ENCODE measurements at regions not wholly inside any gene's neighbourhood (a gene's known extent, or its start where the extent isn't known, plus 50 kb on each side); places are given as distances from the start of the nearest gene placed in this dataset.

- no peak for DNase-seq (ENCODE audit: low spot score)
- Mint-ChIP-seq H3K9me3 (no peaks in the 10 kb centered on the region), H3K36me3 (no peaks in the 10 kb centered on the region), H3K27me3 (ENCODE audit: insufficient read depth, low read depth) (no peaks in the 10 kb centered on the region), H3K4me3 (no peak overlapping the region), H3K27ac (peak overlapping the region; percentile 26), H3K4me1 (no peaks in the 10 kb centered on the region)
- Histone ChIP-seq H4K20me1 (ENCODE audit: low read depth) (no peaks in the 10 kb centered on the region), H3K36me3 (no peaks in the 10 kb centered on the region), H3K9me3 (ENCODE audit: low read depth) (no peaks in the 10 kb centered on the region), H3K4me3 (no peak overlapping the region), H3K79me2 (ENCODE audit: low read depth) (no peaks in the 10 kb centered on the region), H3K9ac (no peak overlapping the region), H3K27me3 (no peaks in the 10 kb centered on the region), H3K4me1 (no peaks in the 10 kb centered on the region), H2AFZ (replicated peaks) (no peak overlapping the region), H3K27ac (no peak overlapping the region), H3F3A (ENCODE audit: low read depth) (no peaks in the 10 kb centered on the region), H3K4me2 (no peak overlapping the region)
- TF ChIP-seq EZH2 (IDR thresholded peaks at IDR 0.05) = no peak
- no peak for TF ChIP-seq EZH2phosphoT487 (IDR thresholded peaks at IDR 0.05)
- TF ChIP-seq, protein P1, sequence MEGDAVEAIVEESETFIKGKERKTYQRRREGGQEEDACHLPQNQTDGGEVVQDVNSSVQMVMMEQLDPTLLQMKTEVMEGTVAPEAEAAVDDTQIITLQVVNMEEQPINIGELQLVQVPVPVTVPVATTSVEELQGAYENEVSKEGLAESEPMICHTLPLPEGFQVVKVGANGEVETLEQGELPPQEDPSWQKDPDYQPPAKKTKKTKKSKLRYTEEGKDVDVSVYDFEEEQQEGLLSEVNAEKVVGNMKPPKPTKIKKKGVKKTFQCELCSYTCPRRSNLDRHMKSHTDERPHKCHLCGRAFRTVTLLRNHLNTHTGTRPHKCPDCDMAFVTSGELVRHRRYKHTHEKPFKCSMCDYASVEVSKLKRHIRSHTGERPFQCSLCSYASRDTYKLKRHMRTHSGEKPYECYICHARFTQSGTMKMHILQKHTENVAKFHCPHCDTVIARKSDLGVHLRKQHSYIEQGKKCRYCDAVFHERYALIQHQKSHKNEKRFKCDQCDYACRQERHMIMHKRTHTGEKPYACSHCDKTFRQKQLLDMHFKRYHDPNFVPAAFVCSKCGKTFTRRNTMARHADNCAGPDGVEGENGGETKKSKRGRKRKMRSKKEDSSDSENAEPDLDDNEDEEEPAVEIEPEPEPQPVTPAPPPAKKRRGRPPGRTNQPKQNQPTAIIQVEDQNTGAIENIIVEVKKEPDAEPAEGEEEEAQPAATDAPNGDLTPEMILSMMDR (IDR thresholded peaks at IDR 0.05) = no peak
Observed at GRCh38 chr10:62517252-62517651, 143.1 kb downstream of the ZNF365 start.

DNA sequence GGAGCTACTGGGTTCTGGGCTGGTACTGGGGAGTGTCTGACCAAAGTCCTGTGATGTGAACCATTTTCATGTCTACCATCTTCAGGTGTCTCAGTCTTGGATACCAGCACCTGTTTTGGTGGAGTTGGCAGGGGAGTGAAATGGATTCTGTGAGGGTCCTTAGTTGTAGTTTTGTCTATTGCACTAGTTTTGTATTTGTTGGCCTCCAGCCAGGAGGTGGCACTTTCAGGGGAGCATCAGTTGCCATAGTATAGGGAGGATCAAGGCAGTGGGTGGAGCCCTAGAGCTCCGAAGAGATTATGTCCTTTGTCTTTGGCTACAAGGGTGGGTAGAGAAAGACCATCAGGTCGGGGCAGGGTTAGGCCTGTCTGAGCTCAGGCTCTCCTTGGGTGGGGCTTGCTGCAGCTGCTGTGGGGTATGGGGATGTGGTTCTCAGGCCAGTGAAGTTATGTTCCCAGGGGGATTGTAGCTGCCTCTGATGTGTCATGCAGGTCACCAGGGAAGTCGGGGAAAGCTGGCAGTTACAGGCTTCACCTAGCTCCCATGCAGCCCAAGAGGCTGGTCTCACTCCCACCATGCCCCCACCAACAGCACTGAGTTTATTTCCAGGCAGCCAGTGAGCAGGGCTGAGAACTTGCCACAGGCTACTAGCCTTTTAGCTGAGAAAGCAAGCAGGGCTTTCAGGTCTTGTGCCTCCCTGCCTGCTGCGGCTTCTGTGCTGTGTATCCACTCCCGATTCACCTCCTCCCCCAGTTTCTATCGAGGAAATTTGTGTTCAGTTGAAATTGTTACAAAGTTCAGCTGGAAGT is 153.1 kb downstream of the ZNF365 start:
- Histone ChIP-seq H3K36me3 (no peaks in the 10 kb centered on the region), H3K27ac (no peak overlapping the region), H4K20me1 (ENCODE audit: low read depth) (no peaks in the 10 kb centered on the region), H3K4me2 (no peak overlapping the region), H3K27me3 (no peaks in the 10 kb centered on the region), H3K79me2 (ENCODE audit: low read depth) (no peaks in the 10 kb centered on the region), H3K4me3 (no peak overlapping the region), H3K9ac (no peak overlapping the region), H2AFZ (replicated peaks) (peak overlapping the region; percentile 26), H3F3A (ENCODE audit: low read depth) (no peaks in the 10 kb centered on the region), H3K9me3 (ENCODE audit: low read depth) (no peaks in the 10 kb centered on the region), H3K4me1 (no peaks in the 10 kb centered on the region)
- DNase-seq (ENCODE audit: low spot score) = no peak
- Mint-ChIP-seq H3K4me3 (no peak overlapping the region), H3K4me1 (no peaks in the 10 kb centered on the region), H3K9me3 (peaks cover 18% of the 10 kb centered on the region), H3K36me3 (no peaks in the 10 kb centered on the region), H3K27me3 (ENCODE audit: insufficient read depth, low read depth) (peaks cover 2% of the 10 kb centered on the region), H3K27ac (peak overlapping the region; percentile 52)
- no peak for TF ChIP-seq EZH2 (IDR thresholded peaks at IDR 0.05)
- TF ChIP-seq EZH2phosphoT487 (IDR thresholded peaks at IDR 0.05) = no peak
- TF ChIP-seq, protein P1 (IDR thresholded peaks at IDR 0.05) = no peak

DNA sequence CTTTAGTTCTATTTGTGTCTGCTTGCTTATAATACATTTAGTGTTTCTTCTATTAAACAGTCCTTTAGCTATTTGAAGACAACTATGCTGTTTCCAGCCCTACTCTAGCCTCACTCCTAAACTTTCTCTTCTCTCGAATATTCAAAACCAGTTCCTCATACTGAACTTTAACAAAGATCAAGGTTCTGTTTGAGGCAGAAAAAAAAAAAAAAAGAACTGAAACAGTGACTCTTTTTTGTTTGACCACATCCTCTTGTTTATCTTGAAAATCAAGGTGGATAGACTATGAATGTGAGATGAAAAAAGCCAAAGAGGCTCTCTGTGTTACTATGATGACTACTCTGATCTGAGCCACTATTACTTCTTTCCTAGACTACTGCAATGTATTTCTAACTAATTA is 154.3 kb downstream of the ZNF365 start:
- Histone ChIP-seq H3K9me3 (ENCODE audit: low read depth) (no peaks in the 10 kb centered on the region), H3F3A (ENCODE audit: low read depth) (no peaks in the 10 kb centered on the region), H3K9ac (no peak overlapping the region), H3K4me3 (no peak overlapping the region), H3K27ac (no peak overlapping the region), H2AFZ (replicated peaks) (no peak overlapping the region), H3K4me1 (no peaks in the 10 kb centered on the region), H3K79me2 (ENCODE audit: low read depth) (no peaks in the 10 kb centered on the region), H3K27me3 (no peaks in the 10 kb centered on the region), H4K20me1 (ENCODE audit: low read depth) (no peaks in the 10 kb centered on the region), H3K36me3 (no peaks in the 10 kb centered on the region), H3K4me2 (no peak overlapping the region)
- Mint-ChIP-seq H3K4me1 (no peaks in the 10 kb centered on the region), H3K9me3 (peaks cover 18% of the 10 kb centered on the region), H3K4me3 (no peak overlapping the region), H3K36me3 (no peaks in the 10 kb centered on the region), H3K27ac (no peak overlapping the region), H3K27me3 (ENCODE audit: insufficient read depth, low read depth) (peaks cover 2% of the 10 kb centered on the region)
- TF ChIP-seq EZH2 (IDR thresholded peaks at IDR 0.05) = no peak
- TF ChIP-seq EZH2phosphoT487 (IDR thresholded peaks at IDR 0.05) = no peak
- TF ChIP-seq, protein P1 (IDR thresholded peaks at IDR 0.05) = no peak
- DNase-seq (ENCODE audit: low spot score) = no peak

Measured in neural progenitor cell (in vitro differentiated cells).